Left cardiac atrium (tissue), 4 donors: ENCODE measurements at regions not wholly inside any gene's neighbourhood (a gene's known extent, or its start where the extent isn't known, plus 50 kb on each side); places are given as distances from the start of the nearest gene placed in this dataset.

ENCODE experiments used
- ATAC-seq, 2 donors: fragments of 200-7000 bp; cut with Tn5 transposase; one replicate each; pipeline ENCODE4 v1.9.1; 2020; ENCODE audit warnings: mild to moderate bottlenecking in 2 of 2, moderate library complexity in 2 of 2
- DNase-seq: peaks from one replicate; pipeline ENCODE4 v3.0.0-alpha.2; 2020
- intact Hi-C, 2 donors: fragments of 100-400 bp; cut with DNase I; formaldehyde crosslinking; loops; one replicate each; pipeline versions ENCODE4 v1.14.1 to v1.15.1; 2022 to 2023
- donor health status: DM: no; HTN: yes; CAD: no.
- donor health status: DM: no; HTN: yes; CAD: no; lungs with severe emphysema.
- donor health status: DM: yes; HTN: yes; CAD: no.
- donor health status: Dilated cardiomyopathy.

DNA sequence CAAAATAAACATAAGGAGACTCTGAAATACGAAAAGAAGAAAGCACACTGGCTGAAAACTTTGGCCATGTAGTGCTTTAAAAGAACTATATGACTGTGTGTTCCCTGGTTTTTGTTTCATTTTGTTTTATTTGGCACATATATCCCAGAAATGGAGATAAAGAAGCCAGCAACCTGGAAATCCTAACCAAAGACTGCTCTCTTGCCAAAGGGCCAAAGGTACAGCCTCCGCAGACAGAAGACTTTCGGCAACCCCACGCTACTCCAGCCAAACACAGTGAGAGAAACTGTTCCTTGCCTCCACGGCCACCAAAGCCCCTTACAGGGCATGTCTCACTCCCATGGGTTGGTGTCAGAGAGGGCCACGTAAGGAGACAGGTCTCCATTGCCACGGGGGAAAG lies 381.2 kb upstream of the NETO1 start:
- intact Hi-C loops, result no loop called here
- DNase-seq (no peak), ATAC-seq (no peak)

- intact Hi-C loops, result no loop called here
- no peak for DNase-seq
- no peak for ATAC-seq
Observed at GRCh38 chr18:73246763-73247162, 379.0 kb upstream of the NETO1 start.

GRCh38 chr18:73245345-73245744 lies 377.6 kb upstream of the NETO1 start:
- intact Hi-C loops, result no loop called here
- no peak for ATAC-seq
- no peak for DNase-seq

- intact Hi-C loops, result no loop called here
- no peak for DNase-seq
- no peak for ATAC-seq
Observed at GRCh38 chr18:73244401-73244800, 376.6 kb upstream of the NETO1 start.

DNA sequence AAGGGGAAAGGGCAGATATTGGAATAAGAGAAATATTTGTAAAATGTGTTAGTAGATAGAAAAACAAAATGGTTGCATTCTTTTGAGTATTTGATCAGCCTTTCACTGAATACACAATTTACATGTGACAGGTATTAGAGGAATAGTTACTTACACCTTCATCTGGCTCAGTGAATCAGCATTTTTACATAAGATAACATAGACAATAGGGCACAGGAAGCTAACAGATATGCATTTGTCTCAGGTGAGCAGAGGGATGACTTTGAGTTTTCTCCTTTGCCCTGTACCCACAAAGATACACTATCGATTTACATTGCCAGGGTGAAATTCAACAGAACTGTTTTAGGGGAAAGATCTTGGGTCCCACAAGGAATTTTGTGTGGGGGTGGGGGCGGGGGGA lies 373.1 kb upstream of the NETO1 start:
- ATAC-seq (no peak), DNase-seq (no peak)
- intact Hi-C loops, result no loop called here

DNA sequence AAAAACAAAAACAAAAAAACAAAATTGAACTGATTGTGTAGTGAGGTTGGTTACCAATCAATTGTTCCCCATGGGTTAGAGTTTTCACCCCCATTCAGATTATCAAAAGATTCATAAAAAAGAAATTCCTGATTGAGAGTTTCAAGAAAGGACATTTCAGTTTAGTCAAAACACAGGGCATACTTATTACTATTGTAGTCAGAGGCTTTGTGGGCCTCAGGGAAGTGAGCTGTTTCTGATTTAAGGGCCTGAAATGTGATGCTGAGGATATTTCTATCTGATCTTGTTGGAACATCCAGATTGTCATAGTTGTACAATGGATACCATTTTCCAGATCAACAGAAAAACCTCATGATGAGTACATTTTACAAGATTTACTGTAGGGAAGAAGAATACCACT lies 368.1 kb upstream of the NETO1 start:
- DNase-seq, result no peak
- intact Hi-C loops, result no loop called here
- no peak for ATAC-seq

DNA sequence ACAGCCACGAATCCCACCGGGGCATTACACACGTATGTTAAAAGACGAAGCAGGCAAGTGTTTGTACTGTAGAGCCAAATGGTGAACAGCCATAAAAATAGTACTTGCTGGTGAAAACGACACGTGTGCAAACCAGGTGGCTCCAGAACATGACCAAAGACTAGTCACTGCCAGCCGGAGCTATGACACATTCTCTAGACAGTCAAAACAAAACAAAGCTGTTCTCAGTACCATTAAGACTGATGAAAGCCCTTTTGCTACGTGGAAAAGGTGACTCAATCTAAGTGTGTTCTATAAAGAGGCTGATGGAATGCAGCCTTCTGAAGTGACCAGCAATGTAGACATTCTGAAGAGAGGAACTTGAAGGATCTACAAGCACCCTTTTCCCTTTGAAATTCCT lies 367.7 kb upstream of the NETO1 start:
- ATAC-seq, result no peak
- DNase-seq, result no peak
- intact Hi-C loops, result no loop called here

- DNase-seq (no peak), ATAC-seq (no peak)
- intact Hi-C loops, result no loop called here
Observed at GRCh38 chr18:73232933-73233332, 365.1 kb upstream of the NETO1 start.

GRCh38 chr18:73220663-73221062 lies 352.9 kb upstream of the NETO1 start:
- ATAC-seq (no peak), DNase-seq (no peak)
- intact Hi-C loops, result no loop called here

DNA sequence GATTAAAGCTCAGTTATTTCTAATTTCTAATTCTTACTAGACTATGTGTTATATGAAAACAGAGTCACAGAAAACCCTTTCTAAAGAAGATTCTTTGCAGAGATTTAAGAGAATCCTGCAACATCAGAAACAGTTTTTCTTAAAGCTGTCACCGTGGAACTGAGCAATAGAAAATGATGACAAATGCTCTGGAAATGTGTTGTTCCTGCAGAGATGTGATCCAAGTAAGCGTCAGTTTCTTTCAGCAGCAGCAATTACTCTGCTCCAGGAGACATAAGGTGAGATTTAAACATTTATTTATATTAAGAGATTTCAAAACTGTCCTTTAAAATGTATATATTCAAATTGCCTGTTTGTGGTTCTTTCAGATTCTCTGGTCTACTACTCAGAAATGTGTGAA lies 350.5 kb upstream of the NETO1 start:
- intact Hi-C loops, result no loop called here
- DNase-seq (no peak), ATAC-seq (no peak)

- no peak for ATAC-seq
- intact Hi-C loops, result no loop called here
- DNase-seq, result no peak
Observed at GRCh38 chr18:73214970-73215369, 347.2 kb upstream of the NETO1 start.

DNA sequence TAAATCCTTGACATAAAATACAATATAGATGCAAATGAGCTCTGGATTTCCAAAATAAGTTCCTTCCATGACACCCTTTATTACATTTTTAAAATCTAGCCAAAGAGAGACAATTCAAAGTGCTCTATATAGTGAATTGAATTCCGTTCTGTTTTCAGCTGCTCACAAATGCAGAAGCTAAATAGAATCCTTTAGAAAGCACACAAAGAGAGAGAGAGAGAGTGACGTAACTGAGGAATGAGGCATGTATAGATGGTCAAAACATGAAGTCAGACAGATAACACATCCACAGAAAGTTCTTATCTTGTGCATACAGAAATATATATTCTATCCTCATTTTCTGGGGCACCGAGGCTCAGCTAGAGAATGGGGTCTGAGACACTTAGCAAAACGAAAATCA lies 344.7 kb upstream of the NETO1 start:
- DNase-seq (no peak), ATAC-seq (no peak)
- intact Hi-C loops, result no loop called here

- intact Hi-C loops, result no loop called here
- ATAC-seq (no peak), DNase-seq (no peak)
Observed at GRCh38 chr18:73201940-73202339, 334.2 kb upstream of the NETO1 start.

DNA sequence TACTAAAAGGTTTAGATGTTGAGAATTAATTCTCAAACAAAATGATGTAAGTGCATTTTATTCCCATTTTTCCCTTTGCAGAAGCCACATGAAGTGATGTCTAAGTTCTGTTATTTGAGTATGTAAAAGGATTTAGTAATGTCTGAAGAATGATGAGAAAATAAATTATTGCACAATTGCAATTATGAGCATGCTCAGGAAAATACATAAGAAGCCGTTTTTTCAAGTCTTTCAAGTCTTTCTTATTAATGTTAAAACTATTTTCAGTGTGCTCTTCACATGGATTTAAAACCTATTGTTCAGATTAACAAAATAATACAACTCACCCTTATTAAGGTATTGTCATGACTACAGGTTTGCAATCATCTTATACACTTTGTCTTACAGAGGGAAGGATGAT lies 331.4 kb upstream of the NETO1 start:
- no peak for DNase-seq
- ATAC-seq, result no peak
- intact Hi-C loops, result no loop called here

GRCh38 chr18:73189718-73190117 lies 321.9 kb upstream of the NETO1 start:
- ATAC-seq (no peak), DNase-seq (no peak)
- intact Hi-C loops, result no loop called here

DNA sequence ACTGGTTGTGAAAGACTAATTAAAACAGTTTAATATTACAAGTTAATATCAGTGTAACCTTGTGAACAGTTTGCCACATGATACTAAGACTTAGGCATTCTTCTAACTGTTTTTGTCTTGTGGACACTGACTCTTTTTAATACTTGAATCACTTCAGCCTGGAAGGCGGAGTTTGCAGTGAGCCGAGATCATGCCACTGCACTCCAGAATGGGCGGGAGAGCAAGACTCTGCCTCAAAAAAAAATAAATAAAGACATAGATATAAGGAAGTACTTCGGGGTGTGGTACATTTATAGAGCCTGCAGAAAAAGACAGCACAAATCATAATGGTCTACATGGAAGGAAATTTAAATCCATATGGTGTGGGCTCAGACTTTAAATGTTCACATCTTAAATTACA lies 300.4 kb upstream of the NETO1 start:
- ATAC-seq, result no peak
- no peak for DNase-seq
- intact Hi-C loops, result no loop called here

DNA sequence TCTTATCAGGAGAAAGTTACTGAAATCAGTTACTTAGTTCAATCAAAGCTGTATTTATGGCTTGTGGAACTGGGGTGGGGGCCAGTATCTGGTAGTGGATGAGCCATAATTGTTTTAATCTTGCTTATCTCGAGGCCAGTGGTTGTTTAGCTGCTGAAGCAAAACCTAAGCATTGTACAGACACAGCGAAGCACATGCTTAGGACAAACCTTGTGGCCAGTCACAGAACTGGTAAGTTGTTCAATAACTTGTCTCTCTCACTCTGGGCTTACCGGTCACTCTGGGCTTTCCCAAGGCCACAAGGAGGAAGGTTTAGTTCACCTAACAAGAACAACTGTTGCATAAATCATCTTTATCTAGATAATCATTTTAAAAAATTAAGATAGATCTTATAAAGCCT lies 296.6 kb upstream of the NETO1 start:
- intact Hi-C loops, result no loop called here
- DNase-seq, result no peak
- no peak for ATAC-seq

GRCh38 chr18:73163236-73163635 lies 295.4 kb upstream of the NETO1 start:
- intact Hi-C loops, result no loop called here
- no peak for ATAC-seq
- no peak for DNase-seq

DNA sequence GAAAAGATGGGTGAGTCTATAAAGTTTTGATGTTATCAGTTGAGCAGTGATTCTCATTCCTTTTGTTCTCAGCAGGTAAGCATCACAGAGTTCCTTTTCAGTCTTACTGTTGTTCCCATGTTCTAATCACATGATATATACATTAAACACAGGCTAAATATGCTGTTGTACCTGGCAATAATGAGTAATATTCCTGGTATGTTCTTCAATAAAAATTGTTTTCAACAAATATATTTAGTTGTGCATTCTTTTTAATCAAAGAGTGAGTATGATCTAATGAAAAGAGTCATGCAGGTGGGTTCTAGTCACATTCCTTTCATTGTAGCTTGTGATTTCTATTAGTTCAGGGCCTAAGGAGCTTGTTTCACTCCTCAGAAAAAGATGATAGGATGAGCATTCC lies 288.3 kb upstream of the NETO1 start:
- ATAC-seq, result no peak
- no peak for DNase-seq
- intact Hi-C loops, result no loop called here

DNA sequence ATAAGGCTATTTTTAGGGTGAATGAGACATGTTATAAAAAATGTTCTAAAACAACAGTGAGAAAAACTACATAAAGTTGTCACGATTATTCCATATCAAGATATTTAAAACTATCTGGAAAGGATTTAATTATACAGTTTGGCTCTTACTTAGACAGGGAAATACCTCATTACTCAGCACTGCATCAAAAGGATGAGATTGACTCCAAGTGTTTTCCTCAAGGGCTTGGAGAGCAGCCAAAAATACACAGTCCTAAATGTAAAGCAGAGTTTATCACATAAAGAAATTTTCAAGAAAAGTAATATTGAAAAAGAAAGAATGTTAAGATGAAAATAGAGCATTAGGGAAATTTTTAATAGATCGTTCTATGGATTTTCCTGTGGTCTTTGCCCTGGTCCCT lies 285.5 kb upstream of the NETO1 start:
- DNase-seq (no peak), ATAC-seq (no peak)
- intact Hi-C loops, result no loop called here

- no peak for DNase-seq
- intact Hi-C loops, result no loop called here
- ATAC-seq, result no peak
Observed at GRCh38 chr18:73151086-73151485, 283.3 kb upstream of the NETO1 start.

- DNase-seq (no peak), ATAC-seq (no peak)
- intact Hi-C loops, result no loop called here
Observed at GRCh38 chr18:73150199-73150598, 282.4 kb upstream of the NETO1 start.

DNA sequence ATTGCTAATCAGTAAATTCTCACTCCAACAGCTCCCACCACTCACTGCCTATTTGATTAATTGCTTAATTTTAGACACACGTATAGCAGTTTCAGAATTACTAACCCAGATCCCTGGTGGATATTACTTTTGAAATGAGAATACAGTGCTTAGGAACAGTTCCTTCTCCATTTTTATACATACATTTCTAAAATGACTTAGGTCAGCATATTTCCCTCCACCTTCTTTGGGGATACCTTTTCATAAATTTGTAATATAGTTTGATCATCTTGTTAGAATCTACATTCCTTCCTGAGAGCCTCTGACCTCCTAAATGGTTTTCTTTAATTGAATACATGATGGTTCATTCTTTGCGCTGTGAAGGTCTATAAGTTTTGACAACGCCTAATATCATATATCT lies 279.8 kb upstream of the NETO1 start:
- intact Hi-C loops, result no loop called here
- DNase-seq, result no peak
- ATAC-seq, result no peak
